ENCODE measurements at regions not wholly inside any gene's neighbourhood (a gene's known extent, or its start where the extent isn't known, plus 50 kb on each side); places are given as distances from the start of the nearest gene placed in this dataset.

- WGBS, 2 donors, result 95 to 97% methylated on average over 8 of the region's 8 CpGs
- intact Hi-C loops (cut with DNase I), result no loop called here
- H3K27me3 ChIP-seq, result no peaks in the 10 kb centered on the region
- TF ChIP-seq CTCF (IDR thresholded peaks at IDR 0.05) (no peak), POLR2A (IDR thresholded peaks at IDR 0.05) (no peak)
- no peaks in the 10 kb centered on the region for H3K36me3 ChIP-seq
- DNase-seq, result no peak
- no peak overlapping the region for H3K27ac ChIP-seq
- no peaks in the 10 kb centered on the region for H3K9me3 ChIP-seq
- no peaks in the 10 kb centered on the region for H3K4me1 ChIP-seq
- H3K4me3 ChIP-seq (replicated peaks in 1 of 3), result no peak overlapping the region
These were observed 1150.7 kb upstream of the WWC1 start for GRCh38 chr5:167140548-167141291.

- Histone ChIP-seq H3K27me3 (no peaks in the 10 kb centered on the region), H3K9me3 (no peaks in the 10 kb centered on the region), H3K27ac (no peak overlapping the region), H3K36me3 (no peaks in the 10 kb centered on the region), H3K4me1 (no peaks in the 10 kb centered on the region), H3K4me3 (replicated peaks in 1 of 3) (no peak overlapping the region)
- no peak for DNase-seq
- intact Hi-C loops (cut with DNase I), result no loop called here
- TF ChIP-seq POLR2A (IDR thresholded peaks at IDR 0.05) (no peak), CTCF (IDR thresholded peaks at IDR 0.05) (no peak)
- 94 to 95% methylated on average over 9 of the region's 9 CpGs for WGBS, 2 donors
These were observed 1147.7 kb upstream of the WWC1 start for GRCh38 chr5:167143716-167144115.

- intact Hi-C loops (cut with DNase I), result no loop called here
- WGBS, 2 donors, result 86 to 94% methylated on average over 7 of the region's 7 CpGs
These were observed 1145.6 kb upstream of the WWC1 start for GRCh38 chr5:167145841-167146240.

GRCh38 chr5:167147879-167148278, 1143.6 kb upstream of the WWC1 start:
- H3K27me3 ChIP-seq, result no peaks in the 10 kb centered on the region
- H3K36me3 ChIP-seq, result no peaks in the 10 kb centered on the region
- no peak for DNase-seq
- no peak overlapping the region for H3K27ac ChIP-seq
- WGBS, 2 donors, result 82 to 91% methylated on average over 3 of the region's 3 CpGs
- H3K4me3 ChIP-seq (replicated peaks in 1 of 3), result no peak overlapping the region
- no peaks in the 10 kb centered on the region for H3K4me1 ChIP-seq
- intact Hi-C loops (cut with DNase I), result no loop called here
- TF ChIP-seq CTCF (IDR thresholded peaks at IDR 0.05) (no peak), POLR2A (IDR thresholded peaks at IDR 0.05) (no peak)
- no peaks in the 10 kb centered on the region for H3K9me3 ChIP-seq

More at GRCh38 chr5:167145841-167146240, 1145.6 kb upstream of the WWC1 start:
- Histone ChIP-seq H3K4me3 (replicated peaks in 1 of 3) (no peak overlapping the region), H3K4me1 (no peaks in the 10 kb centered on the region), H3K36me3 (no peaks in the 10 kb centered on the region), H3K27me3 (no peaks in the 10 kb centered on the region), H3K9me3 (no peaks in the 10 kb centered on the region), H3K27ac (no peak overlapping the region)
- DNase-seq, result no peak
- TF ChIP-seq POLR2A (IDR thresholded peaks at IDR 0.05) (no peak), CTCF (IDR thresholded peaks at IDR 0.05) (no peak)

GRCh38 chr5:167150661-167151060, 1140.8 kb upstream of the WWC1 start:
- no peaks in the 10 kb centered on the region for H3K4me1 ChIP-seq
- H3K36me3 ChIP-seq, result no peaks in the 10 kb centered on the region
- intact Hi-C loops (cut with DNase I), result no loop called here
- no peak for TF ChIP-seq POLR2A (IDR thresholded peaks at IDR 0.05)
- no peak for TF ChIP-seq CTCF (IDR thresholded peaks at IDR 0.05)
- H3K27ac ChIP-seq, result no peak overlapping the region
- H3K27me3 ChIP-seq, result no peaks in the 10 kb centered on the region
- H3K9me3 ChIP-seq, result no peaks in the 10 kb centered on the region
- no peak for DNase-seq
- H3K4me3 ChIP-seq (replicated peaks in 1 of 3), result no peak overlapping the region

Data from thyroid gland (tissue), 4 donors.